Liver (tissue), 2 donors: ENCODE measurements at regions not wholly inside any gene's neighbourhood (a gene's known extent, or its start where the extent isn't known, plus 50 kb on each side); places are given as distances from the start of the nearest gene placed in this dataset.
"Not testable (repeated sequence)": the region's sequence is repeated elsewhere in the genome, so short reads cannot be mapped to it uniquely, and the experiment has no call there.

ENCODE experiments used
- REST ChIP-seq: IDR thresholded peaks from 2 replicates; pipeline ENCODE4 v1.6.1; 2016; ENCODE audit warnings: antibody characterized with exemption, mild to moderate bottlenecking
- YY1 ChIP-seq: IDR thresholded peaks from 2 replicates; pipeline ENCODE4 v1.6.1; 2016; ENCODE audit warnings: antibody characterized with exemption, mild to moderate bottlenecking
- TF ChIP-seq, protein P1 (sequence below): fragments of 150-350 bp; IDR thresholded peaks from 2 replicates; pipeline ENCODE4 v1.5.1; 2017; ENCODE audit warnings: improper control_type of control experiment, low read depth, low read length; ENCODE audit not compliant: missing input control
- donor health status: healthy.

GRCh38 chr5:74437870-74438269, 202.7 kb downstream of the ENC1 start:
- TF ChIP-seq, protein P1, sequence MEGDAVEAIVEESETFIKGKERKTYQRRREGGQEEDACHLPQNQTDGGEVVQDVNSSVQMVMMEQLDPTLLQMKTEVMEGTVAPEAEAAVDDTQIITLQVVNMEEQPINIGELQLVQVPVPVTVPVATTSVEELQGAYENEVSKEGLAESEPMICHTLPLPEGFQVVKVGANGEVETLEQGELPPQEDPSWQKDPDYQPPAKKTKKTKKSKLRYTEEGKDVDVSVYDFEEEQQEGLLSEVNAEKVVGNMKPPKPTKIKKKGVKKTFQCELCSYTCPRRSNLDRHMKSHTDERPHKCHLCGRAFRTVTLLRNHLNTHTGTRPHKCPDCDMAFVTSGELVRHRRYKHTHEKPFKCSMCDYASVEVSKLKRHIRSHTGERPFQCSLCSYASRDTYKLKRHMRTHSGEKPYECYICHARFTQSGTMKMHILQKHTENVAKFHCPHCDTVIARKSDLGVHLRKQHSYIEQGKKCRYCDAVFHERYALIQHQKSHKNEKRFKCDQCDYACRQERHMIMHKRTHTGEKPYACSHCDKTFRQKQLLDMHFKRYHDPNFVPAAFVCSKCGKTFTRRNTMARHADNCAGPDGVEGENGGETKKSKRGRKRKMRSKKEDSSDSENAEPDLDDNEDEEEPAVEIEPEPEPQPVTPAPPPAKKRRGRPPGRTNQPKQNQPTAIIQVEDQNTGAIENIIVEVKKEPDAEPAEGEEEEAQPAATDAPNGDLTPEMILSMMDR = not testable (repeated sequence)
- not testable (repeated sequence) for TF ChIP-seq YY1, REST
